H9 (cell line): ENCODE measurements at regions not wholly inside any gene's neighbourhood (a gene's known extent, or its start where the extent isn't known, plus 50 kb on each side); places are given as distances from the start of the nearest gene placed in this dataset.

Experiments
- DNase-seq: peaks from one replicate; pipeline ENCODE4 v3.0.0-alpha.2; 2017
- H2AFZ ChIP-seq: one replicate; pipeline ENCODE4 v1.6.1; 2013; ENCODE audit warnings: mild to moderate bottlenecking, low read length, control low read depth, moderate library complexity
- H2AK5ac ChIP-seq: 2 replicates; pipeline ENCODE4 v1.6.1; 2013; ENCODE audit warnings: low read length, control low read depth, mixed read lengths; ENCODE audit not compliant: insufficient read length
- H2BK120ac ChIP-seq: one replicate; pipeline ENCODE4 v1.6.1; 2013; ENCODE audit warnings: low read depth, mild to moderate bottlenecking, low read length, control low read depth, inconsistent platforms; ENCODE audit not compliant: poor library complexity, severe bottlenecking
- H2BK12ac ChIP-seq: 2 replicates; pipeline ENCODE4 v1.6.1; 2013; ENCODE audit warnings: low read length, control low read depth, mixed read lengths, low read depth; ENCODE audit not compliant: insufficient read length
- H2BK15ac ChIP-seq: 2 replicates; pipeline ENCODE4 v1.6.1; 2013; ENCODE audit warnings: low read depth, low read length, control low read depth
- H2BK20ac ChIP-seq: one replicate; pipeline ENCODE4 v1.6.1; 2013; ENCODE audit warnings: low read depth, mild to moderate bottlenecking, low read length, control low read depth, inconsistent platforms; ENCODE audit not compliant: poor library complexity, severe bottlenecking
- H2BK5ac ChIP-seq: 2 replicates; pipeline ENCODE4 v1.6.1; 2013; ENCODE audit warnings: low read length, control low read depth, mixed read lengths; ENCODE audit not compliant: insufficient read length
- H3K14ac ChIP-seq: 2 replicates; pipeline ENCODE4 v1.6.1; 2013; ENCODE audit warnings: low read length, control low read depth; ENCODE audit not compliant: insufficient read depth
- H3K18ac ChIP-seq: 2 replicates; pipeline ENCODE4 v1.6.1; 2013; ENCODE audit warnings: low read depth, mild to moderate bottlenecking, mixed read lengths, low read length, control low read depth; ENCODE audit not compliant: insufficient read length
- H3K23ac ChIP-seq: 2 replicates; pipeline ENCODE4 v1.6.1; 2013; ENCODE audit warnings: low read length, control low read depth, mixed read lengths, low read depth; ENCODE audit not compliant: insufficient read length
- H3K23me2 ChIP-seq: 2 replicates; pipeline ENCODE4 v1.6.1; 2013; ENCODE audit warnings: low read depth, mild to moderate bottlenecking, mixed read lengths, low read length, control low read depth; ENCODE audit not compliant: insufficient read length, poor library complexity, severe bottlenecking
- H3K27ac ChIP-seq: 2 replicates; pipeline ENCODE4 v1.5.1; 2013; ENCODE audit warnings: low read length, control low read depth, mixed read lengths, low read depth; ENCODE audit not compliant: insufficient read length
- H3K27me3 ChIP-seq: 2 replicates; pipeline ENCODE4 v1.6.1; 2013; ENCODE audit warnings: low read length, control low read depth, inconsistent platforms; ENCODE audit not compliant: insufficient read depth
- H3K4ac ChIP-seq: 2 replicates; pipeline ENCODE4 v1.6.1; 2013; ENCODE audit warnings: low read depth, mild to moderate bottlenecking, control low read depth, inconsistent platforms, low read length, moderate library complexity
- H3K4me1 ChIP-seq: 2 replicates; pipeline ENCODE4 v1.6.1; 2013; ENCODE audit warnings: low read length, control low read depth, inconsistent platforms; ENCODE audit not compliant: insufficient read depth
- H3K4me2 ChIP-seq: 2 replicates; pipeline ENCODE4 v1.6.1; 2013; ENCODE audit warnings: low read length, control low read depth, mixed read lengths; ENCODE audit not compliant: insufficient read length, insufficient read depth
- H3K56ac ChIP-seq: 2 replicates; pipeline ENCODE4 v1.6.1; 2013; ENCODE audit warnings: low read depth, mild to moderate bottlenecking, mixed read lengths, low read length, control low read depth; ENCODE audit not compliant: insufficient read length
- H3K79me1 ChIP-seq: 2 replicates; pipeline ENCODE4 v1.6.1; 2013; ENCODE audit warnings: low read depth, mild to moderate bottlenecking, moderate library complexity, low read length, control low read depth, inconsistent platforms; ENCODE audit not compliant: insufficient read depth, poor library complexity, severe bottlenecking
- H3K79me2 ChIP-seq: 2 replicates; pipeline ENCODE4 v1.6.1; 2013; ENCODE audit warnings: low read length, control low read depth, inconsistent platforms; ENCODE audit not compliant: insufficient read depth
- H3K9ac ChIP-seq: 2 replicates; pipeline ENCODE4 v1.6.1; 2013; ENCODE audit warnings: low read length, control low read depth, mixed read lengths; ENCODE audit not compliant: insufficient read length; ENCODE audit errors: extremely low read depth
- H3K9me3 ChIP-seq: one replicate; pipeline ENCODE4 v1.6.1; 2013; ENCODE audit warnings: low read depth, low read length, inconsistent platforms; ENCODE audit not compliant: control insufficient read depth
- H3T11ph ChIP-seq: one replicate; pipeline ENCODE4 v1.6.1; 2013; ENCODE audit warnings: mild to moderate bottlenecking, low read length, control low read depth, inconsistent platforms
- H4K20me1 ChIP-seq: one replicate; pipeline ENCODE4 v1.6.1; 2013; ENCODE audit not compliant: control insufficient read depth, insufficient read length, insufficient read depth
- H4K5ac ChIP-seq: 2 replicates; pipeline ENCODE4 v1.6.1; 2013; ENCODE audit warnings: low read depth, mild to moderate bottlenecking, mixed read lengths, low read length, control low read depth; ENCODE audit not compliant: insufficient read length
- H4K8ac ChIP-seq: replicated peaks from 2 replicates; pipeline ENCODE4 v1.6.1; 2013; ENCODE audit warnings: low read length, control low read depth, mixed read lengths, low read depth; ENCODE audit not compliant: insufficient read length
- H4K91ac ChIP-seq: 2 replicates; pipeline ENCODE4 v1.6.1; 2013; ENCODE audit warnings: low read depth, mild to moderate bottlenecking, moderate library complexity, mixed read lengths, low read length, control low read depth; ENCODE audit not compliant: insufficient read length
- H3K27ac Mint-ChIP-seq, 3 experiments: 2 replicates in 2 of 3; 3 replicates in 1 of 3; pipeline ENCODE4 v1.8.0; 2020 to 2021; ENCODE audit warnings: mixed read lengths in 3 of 3, mild to moderate bottlenecking in 1 of 3, moderate library complexity in 1 of 3
- H3K27me3 Mint-ChIP-seq: 2 replicates; pipeline ENCODE4 v1.8.0; 2021; ENCODE audit warnings: low read depth, mild to moderate bottlenecking, moderate library complexity, mixed read lengths
- H3K36me3 Mint-ChIP-seq, 3 experiments: 2 replicates in 2 of 3; 3 replicates in 1 of 3; pipeline ENCODE4 v1.8.0; 2020 to 2021; ENCODE audit warnings: low read depth in 3 of 3, mixed read lengths in 3 of 3; ENCODE audit not compliant: insufficient read depth in 1 of 3
- H3K4me1 Mint-ChIP-seq, 2 experiments: 2 replicates each; pipeline ENCODE4 v1.8.0; 2020; ENCODE audit warnings: mixed read lengths in 2 of 2
- H3K4me3 Mint-ChIP-seq, 2 experiments: 2 replicates in 1 of 2; 3 replicates in 1 of 2; pipeline ENCODE4 v1.8.0; 2020 to 2021; ENCODE audit warnings: mild to moderate bottlenecking in 2 of 2, mixed read lengths in 2 of 2, moderate library complexity in 1 of 2
- H3K9me3 Mint-ChIP-seq, 2 experiments: 2 replicates in 1 of 2; 3 replicates in 1 of 2; pipeline ENCODE4 v1.8.0; 2020; ENCODE audit warnings: mild to moderate bottlenecking in 2 of 2, mixed read lengths in 2 of 2, moderate library complexity in 1 of 2
- WGBS: extraction: QIAGEN DNeasy Blood & Tissue Kit; methylation state at CpG from one replicate; pipeline ENCODE4 v1.1.7; 2013; ENCODE audit warnings: missing lambda C conversion rate, low lambda C conversion rate, mixed read lengths; ENCODE audit not compliant: insufficient read length; ENCODE audit errors: extremely low coverage; 5-methylcytosine and 5-hydroxymethylcytosine counted together
- TF ChIP-seq, protein P1 (sequence below): fragments of 200-600 bp; sonication (generic); conservative IDR thresholded peaks from 3 replicates; pipeline ENCODE4 v1.8.0; 2021; ENCODE audit warnings: antibody characterized with exemption, mild to moderate bottlenecking

- H3K79me2 ChIP-seq, result no peaks in the 10 kb centered on the region
- no peak overlapping the region for H2AFZ ChIP-seq
- H3K9me3 Mint-ChIP-seq, result no peaks in the 10 kb centered on the region; a peak in 1 of 5 replicates
- peaks cover 16% of the 10 kb centered on the region for H3K27me3 Mint-ChIP-seq
- no peaks in the 10 kb centered on the region for H3K36me3 Mint-ChIP-seq
- H3K23ac ChIP-seq, result no peak overlapping the region
- H4K8ac ChIP-seq, result no peak overlapping the region
- TF ChIP-seq, protein P1, sequence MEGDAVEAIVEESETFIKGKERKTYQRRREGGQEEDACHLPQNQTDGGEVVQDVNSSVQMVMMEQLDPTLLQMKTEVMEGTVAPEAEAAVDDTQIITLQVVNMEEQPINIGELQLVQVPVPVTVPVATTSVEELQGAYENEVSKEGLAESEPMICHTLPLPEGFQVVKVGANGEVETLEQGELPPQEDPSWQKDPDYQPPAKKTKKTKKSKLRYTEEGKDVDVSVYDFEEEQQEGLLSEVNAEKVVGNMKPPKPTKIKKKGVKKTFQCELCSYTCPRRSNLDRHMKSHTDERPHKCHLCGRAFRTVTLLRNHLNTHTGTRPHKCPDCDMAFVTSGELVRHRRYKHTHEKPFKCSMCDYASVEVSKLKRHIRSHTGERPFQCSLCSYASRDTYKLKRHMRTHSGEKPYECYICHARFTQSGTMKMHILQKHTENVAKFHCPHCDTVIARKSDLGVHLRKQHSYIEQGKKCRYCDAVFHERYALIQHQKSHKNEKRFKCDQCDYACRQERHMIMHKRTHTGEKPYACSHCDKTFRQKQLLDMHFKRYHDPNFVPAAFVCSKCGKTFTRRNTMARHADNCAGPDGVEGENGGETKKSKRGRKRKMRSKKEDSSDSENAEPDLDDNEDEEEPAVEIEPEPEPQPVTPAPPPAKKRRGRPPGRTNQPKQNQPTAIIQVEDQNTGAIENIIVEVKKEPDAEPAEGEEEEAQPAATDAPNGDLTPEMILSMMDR, result no peak
- H3K56ac ChIP-seq, result no peak overlapping the region
- H2BK5ac ChIP-seq, result no peak overlapping the region
- no peak overlapping the region for H3K9ac ChIP-seq
- H3K4me2 ChIP-seq, result no peak overlapping the region
- no peak overlapping the region for H2BK12ac ChIP-seq
- no peak overlapping the region for H3K18ac ChIP-seq
- no peak overlapping the region for H2BK20ac ChIP-seq
- no peaks in the 10 kb centered on the region for H4K20me1 ChIP-seq
- no peak overlapping the region for H3K14ac ChIP-seq
- no peaks in the 10 kb centered on the region for H3K9me3 ChIP-seq
- H3T11ph ChIP-seq, result no peak overlapping the region
- no peak for DNase-seq
- H3K27ac ChIP-seq, result no peak overlapping the region
- no peak overlapping the region for H4K5ac ChIP-seq
- no peak overlapping the region for H2BK120ac ChIP-seq
- H3K27ac Mint-ChIP-seq, result no peak overlapping the region
- H3K79me1 ChIP-seq, result no peaks in the 10 kb centered on the region
- H3K4ac ChIP-seq, result no peak overlapping the region
- H3K23me2 ChIP-seq, result no peaks in the 10 kb centered on the region
- H2AK5ac ChIP-seq, result no peak overlapping the region
- no peak overlapping the region for H2BK15ac ChIP-seq
- H3K27me3 ChIP-seq, result no peaks in the 10 kb centered on the region
- H3K4me1 Mint-ChIP-seq, result peaks cover 11 to 15% of the 10 kb centered on the region in 2 experiments
- WGBS, result no CpG with 5 or more reads among the region's 7 CpGs
- H3K4me1 ChIP-seq, result no peaks in the 10 kb centered on the region
- peak overlapping the region in 1 of 2 experiments; percentile 42; a peak in 1 of 5 replicates for H3K4me3 Mint-ChIP-seq
- H4K91ac ChIP-seq, result no peak overlapping the region
Observed at GRCh38 chr2:128737546-128737826, 418.8 kb upstream of the HS6ST1 start.
